ENCODE measurements at regions not wholly inside any gene's neighbourhood (a gene's known extent, or its start where the extent isn't known, plus 50 kb on each side); places are given as distances from the start of the nearest gene placed in this dataset.
"Not testable (repeated sequence)": the region's sequence is repeated elsewhere in the genome, so short reads cannot be mapped to it uniquely, and the experiment has no call there.

DNA sequence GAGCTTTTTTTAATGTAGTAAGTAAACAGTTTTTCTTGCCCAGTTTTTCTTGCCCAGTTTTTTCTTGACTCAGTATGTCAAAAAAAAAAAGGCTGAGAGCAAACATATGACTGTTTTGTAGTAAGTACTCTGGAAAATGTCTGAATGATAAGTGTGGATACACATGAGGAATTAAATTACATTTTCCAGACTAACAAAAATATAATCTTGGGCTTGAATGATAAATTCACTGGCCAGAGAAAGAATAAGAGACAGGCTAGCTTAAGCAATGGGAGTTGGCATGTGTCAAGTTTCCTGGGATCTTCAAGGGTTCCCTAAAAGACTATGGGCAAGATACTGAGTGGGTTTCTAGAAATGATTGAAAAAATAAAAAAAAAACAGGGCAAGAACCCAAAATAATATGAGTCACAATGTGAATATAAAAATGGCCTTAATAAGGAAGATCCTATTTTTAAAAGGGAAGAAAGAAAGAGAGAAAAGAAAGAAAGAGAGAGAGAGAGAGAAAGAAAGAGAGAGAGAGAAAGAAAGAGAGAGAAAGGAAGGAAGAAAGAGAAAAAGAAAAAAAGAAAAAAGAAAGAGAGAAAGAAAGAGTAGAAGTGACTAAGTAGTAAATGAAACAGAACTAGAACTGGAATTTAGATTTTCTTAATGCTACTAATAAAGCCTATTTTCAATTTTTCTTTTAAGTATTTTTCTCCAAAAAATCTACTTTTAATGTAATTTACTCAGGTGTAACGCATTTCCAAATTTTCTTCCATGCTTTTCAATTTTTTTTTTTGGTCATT, 60.2 kb downstream of the TFPI2 start:
- no peak for DNase-seq (ENCODE audit: low read depth)

DNA sequence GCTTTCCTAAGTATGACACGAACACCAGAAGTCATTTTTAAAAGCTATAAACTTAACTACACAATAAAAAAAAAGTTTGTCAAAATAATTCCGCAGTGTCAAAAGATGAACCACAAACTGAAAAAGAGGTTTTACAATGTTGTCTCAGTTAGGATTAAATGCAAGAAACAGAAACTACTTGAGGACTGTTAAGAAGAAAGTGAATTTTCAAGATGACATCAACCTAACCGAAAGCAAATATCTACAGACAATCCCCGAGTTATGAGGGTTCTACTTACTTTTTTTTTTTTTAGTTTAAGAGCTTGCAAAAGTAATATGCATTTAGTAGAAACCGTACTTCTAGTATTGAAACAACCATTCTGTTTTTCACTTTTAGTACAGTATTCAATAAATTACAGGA, 62.3 kb downstream of the TFPI2 start:
- no peak for DNase-seq (ENCODE audit: low read depth)

GRCh38 chr7:93823621-93824020, 66.9 kb downstream of the TFPI2 start:
- no peak for DNase-seq (ENCODE audit: low read depth)

DNA sequence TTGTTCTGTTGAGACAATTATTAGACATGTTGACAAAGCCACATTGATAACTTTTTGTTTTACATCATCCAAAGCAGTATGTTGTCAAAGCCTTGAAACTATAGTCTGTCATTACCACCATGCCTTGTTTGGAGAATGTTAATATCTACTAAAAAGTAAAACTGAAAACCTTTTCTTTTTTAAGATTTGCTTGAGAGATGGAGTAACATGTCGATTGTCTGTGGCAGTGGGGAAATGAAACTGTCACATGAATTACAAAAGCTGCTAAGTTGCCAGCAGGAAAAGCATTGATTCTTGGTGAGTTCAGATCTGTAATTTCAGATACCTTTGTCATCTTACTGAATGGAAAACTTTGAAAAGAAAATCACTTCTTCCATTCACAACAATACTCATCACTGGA, 69.1 kb downstream of the TFPI2 start:
- DNase-seq (ENCODE audit: low read depth), result no peak

- no peak for DNase-seq (ENCODE audit: low read depth)
Observed at GRCh38 chr7:93819699-93820098, 70.9 kb downstream of the TFPI2 start.

GRCh38 chr7:93817526-93817925, 73.0 kb downstream of the TFPI2 start:
- no peak for DNase-seq (ENCODE audit: low read depth)

- DNase-seq (ENCODE audit: low read depth), result no peak
Observed at GRCh38 chr7:93817004-93817403, 73.5 kb downstream of the TFPI2 start.

- no peak for DNase-seq (ENCODE audit: low read depth)
Observed at GRCh38 chr7:93813514-93813913, 77.0 kb downstream of the TFPI2 start.

DNA sequence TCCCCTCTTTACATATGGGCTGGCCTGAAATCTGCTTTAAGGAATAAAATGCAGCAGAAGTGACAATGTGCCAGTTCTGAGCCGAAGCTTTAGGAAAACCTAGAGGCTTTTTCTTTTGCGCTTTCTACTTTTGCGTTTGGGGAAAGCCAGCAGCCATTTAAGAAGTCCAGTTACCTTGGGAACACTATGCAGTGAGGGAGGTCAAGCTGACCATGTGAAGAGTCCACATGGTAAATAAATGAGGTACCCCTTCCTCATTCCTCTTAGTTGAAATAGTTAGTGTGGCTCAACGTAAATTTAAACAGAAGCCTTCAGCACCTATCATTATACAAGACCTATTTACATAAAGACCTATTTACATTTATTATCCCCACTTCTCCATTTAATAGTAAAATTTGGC, 78.5 kb downstream of the TFPI2 start:
- no peak for DNase-seq (ENCODE audit: low read depth)

DNA sequence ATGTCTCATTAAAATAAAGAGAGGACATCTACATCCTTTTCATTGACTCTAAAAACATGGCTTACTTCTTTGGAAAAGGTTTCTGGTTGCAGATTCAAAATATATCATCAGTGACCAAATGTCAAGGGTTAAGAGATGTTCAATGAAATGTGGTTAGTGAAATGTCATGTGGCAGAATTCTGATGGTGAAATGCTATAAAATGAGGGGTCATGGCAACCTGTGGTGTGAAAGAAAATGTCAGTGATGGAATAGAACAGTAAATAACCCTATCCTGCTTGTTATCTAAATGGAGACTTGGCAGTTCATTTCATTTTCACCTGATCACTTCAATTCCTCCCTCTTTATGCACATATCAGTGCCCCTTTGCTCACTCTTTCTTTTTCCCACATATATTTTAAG, 79.4 kb downstream of the TFPI2 start:
- no peak for DNase-seq (ENCODE audit: low read depth)

DNA sequence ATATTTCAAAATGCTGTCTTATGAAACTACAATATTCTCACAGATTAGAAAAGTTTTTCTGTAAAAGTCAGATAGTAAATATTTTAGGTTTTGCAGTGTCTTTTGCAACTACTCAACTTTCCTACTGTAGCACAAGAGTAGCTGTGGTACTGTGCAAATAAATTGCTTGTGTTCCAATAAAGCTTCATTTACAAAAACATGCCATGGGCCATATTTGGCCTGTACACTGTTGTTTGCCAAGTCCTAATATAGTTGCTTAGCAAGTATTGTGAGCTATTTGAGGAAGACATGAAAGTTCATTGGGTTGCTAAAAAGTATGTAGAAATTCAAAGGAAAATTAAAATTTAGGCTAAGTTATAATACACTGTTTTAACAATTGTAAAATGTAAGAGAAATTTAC, 80.0 kb downstream of the TFPI2 start:
- DNase-seq (ENCODE audit: low read depth), result no peak

DNA sequence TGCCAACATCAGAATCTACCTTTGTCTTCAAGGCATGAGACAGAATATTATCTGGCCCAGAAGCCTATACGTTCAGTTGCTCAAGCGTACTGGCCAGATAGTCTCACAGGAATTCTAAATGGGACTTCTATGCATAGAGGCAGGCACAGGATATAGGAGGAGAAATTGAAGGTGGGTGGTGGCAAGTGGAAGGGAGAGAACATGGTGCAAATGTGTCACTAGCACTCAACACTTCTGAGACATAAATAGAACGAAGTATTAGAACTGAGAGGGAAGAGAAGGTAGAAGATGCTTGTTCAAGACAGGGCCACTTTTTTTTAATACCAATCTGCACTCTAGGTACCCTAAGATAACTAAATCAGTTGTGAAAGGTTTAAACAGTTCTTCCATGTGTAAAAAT, 85.8 kb downstream of the TFPI2 start:
- no peak for DNase-seq (ENCODE audit: low read depth)

- DNase-seq (ENCODE audit: low read depth), result no peak
Observed at GRCh38 chr7:93799750-93800357, 90.7 kb downstream of the TFPI2 start.

DNA sequence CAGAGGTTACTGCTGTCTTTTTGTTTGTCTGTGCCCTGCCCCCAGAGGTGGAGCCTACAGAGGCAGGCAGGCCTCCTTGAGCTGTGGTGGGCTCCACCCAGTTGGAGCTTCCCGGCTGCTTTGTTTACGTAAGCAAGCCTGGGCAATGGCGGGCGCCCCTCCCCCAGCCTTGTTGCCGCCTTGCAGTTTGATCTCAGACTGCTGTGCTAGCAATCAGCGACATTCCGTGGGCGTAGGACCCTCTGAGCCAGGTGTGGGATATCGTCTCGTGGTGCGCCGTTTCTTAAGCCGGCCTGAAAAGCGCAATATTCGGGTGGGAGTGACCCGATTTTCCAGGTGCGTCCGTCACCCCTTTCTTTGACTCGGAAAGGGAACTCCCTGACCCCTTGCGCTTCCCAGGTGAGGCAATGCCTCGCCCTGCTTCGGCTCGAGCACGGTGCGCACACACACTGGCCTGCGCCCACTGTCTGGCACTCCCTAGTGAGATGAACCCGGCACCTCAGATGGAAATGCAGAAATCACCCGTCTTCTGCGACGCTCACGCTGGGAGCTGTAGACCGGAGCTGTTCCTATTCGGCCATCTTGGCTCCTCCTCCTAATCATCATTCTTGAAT, 97.4 kb downstream of the TFPI2 start:
- not testable (repeated sequence) for DNase-seq (ENCODE audit: low read depth)

DNA sequence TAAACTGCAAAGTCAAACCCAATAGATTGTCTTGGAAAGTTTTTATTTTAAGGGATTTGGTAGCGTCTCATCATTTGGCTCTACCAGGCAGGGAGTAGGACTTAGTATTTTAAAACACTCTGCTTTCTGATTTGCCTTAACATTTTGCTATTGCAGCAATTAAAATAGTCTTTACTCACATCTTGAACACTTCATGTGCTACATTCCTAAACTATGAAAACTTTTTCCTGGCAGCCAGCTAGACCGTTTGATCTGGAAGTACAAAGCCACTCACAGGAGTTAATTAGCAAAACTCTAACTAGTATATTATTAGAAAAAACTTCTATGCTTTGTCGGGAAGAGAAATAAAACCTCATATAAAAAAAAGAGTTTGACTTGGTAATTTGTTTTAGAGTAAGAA, 111.4 kb downstream of the TFPI2 start:
- DNase-seq (ENCODE audit: low read depth), result no peak

- DNase-seq (ENCODE audit: low read depth), result no peak
Observed at GRCh38 chr7:93778384-93778783, 112.2 kb downstream of the TFPI2 start.

GRCh38 chr7:93773446-93773845, 117.1 kb downstream of the TFPI2 start:
- DNase-seq (ENCODE audit: low read depth), result no peak

DNA sequence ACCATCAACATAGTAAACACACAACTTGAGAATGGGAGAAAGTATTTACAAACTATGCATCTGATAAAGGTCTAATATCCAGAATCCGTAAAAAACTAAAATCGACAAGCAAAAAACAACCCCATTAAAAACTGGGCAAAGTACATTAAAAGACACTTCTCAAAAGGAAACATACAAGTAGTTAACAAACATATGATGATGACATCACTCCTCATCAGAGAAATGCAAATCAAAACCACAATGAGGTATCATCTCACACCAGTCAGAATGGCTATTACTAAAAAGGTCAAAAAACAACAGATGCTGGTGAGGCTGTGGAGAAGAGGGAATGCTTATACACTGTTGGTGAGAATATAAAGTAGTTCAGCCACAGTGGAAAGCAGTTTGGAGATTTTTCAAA, 125.1 kb downstream of the TFPI2 start:
- DNase-seq (ENCODE audit: low read depth), result no peak

DNA sequence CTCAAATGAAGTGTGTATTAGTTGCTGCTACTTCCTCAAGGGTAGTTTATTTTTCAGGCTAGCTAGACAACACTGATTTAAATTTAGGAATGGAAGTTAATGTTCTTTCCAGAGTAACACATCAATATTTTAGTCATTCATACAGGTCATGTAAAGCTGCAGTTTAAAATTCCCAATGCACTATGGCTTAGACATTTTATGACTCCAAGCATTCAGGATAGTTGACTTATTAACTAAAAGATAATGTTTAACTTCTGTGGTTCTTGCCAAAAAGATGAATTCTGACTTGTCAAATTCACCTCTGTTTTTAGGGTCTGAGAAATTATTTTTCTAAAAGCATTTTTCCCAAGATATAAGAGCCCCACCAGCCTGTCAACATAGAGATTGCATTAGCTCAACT, 131.9 kb downstream of the TFPI2 start:
- DNase-seq (ENCODE audit: low read depth), result no peak

- no peak for DNase-seq (ENCODE audit: low read depth)
Observed at GRCh38 chr7:93757426-93757825, 133.1 kb downstream of the TFPI2 start.

GRCh38 chr7:93756890-93757289, 133.7 kb downstream of the TFPI2 start:
- no peak for DNase-seq (ENCODE audit: low read depth)

DNA sequence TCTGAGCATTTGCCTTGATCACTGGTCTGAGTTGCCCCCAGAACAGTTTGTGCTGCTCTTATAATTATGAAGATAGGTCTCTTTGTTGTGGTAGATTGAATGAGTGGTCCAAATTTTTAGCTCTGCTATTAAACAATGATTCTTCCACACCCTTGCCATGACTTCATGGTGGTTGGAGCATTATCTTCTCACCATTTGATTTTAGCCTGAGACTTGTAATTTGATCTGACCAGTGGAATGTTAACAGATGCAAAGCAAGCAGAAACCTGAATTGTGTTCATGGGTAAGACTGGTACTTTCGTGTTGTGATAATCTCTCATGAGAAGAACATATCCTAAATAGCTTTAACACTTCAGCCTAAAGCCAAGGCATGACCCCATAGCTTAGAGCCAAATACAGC, 139.1 kb downstream of the TFPI2 start:
- DNase-seq (ENCODE audit: low read depth), result no peak

DNA sequence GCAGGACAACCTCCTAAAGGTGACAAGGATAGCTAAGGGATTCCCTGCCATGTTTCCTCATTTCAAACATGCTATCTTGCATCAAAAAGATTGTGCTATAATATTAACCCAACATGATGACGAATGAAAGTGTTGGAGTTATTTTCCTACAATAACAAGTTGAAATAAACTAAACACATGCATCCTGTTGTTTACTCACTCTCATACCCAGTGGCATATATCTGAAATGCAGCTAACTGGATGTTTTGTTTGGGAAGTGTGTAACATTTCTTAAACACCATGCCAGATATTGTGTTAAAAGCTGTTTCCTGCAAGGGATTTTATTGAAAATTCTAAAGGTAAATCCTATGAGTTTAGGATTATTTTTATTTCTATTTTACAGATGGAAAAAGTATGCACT, 139.6 kb downstream of the TFPI2 start:
- DNase-seq (ENCODE audit: low read depth), result no peak

- DNase-seq (ENCODE audit: low read depth), result no peak
Observed at GRCh38 chr7:93747019-93747418, 143.5 kb downstream of the TFPI2 start.

Data from HS-5 (cell line).